Coronary artery (tissue), 2 donors: ENCODE measurements at regions not wholly inside any gene's neighbourhood (a gene's known extent, or its start where the extent isn't known, plus 50 kb on each side); places are given as distances from the start of the nearest gene placed in this dataset.

Experiments
- DNase-seq: peaks from one replicate; pipeline ENCODE4 v3.0.0-alpha.2; 2017; ENCODE audit warnings: low spot score
- H3K27ac ChIP-seq, 2 donors: fragments of 200-600 bp; sonication (generic); one replicate each; pipeline ENCODE4 v1.5.1; 2016 to 2019
- H3K4me3 ChIP-seq: fragments of 200-600 bp; sonication (generic); 2 replicates; pipeline ENCODE4 v1.5.1; 2016; ENCODE audit warnings: mild to moderate bottlenecking, moderate library complexity
- CTCF ChIP-seq: fragments of 200-600 bp; sonication (generic); IDR thresholded peaks from one replicate; pipeline ENCODE4 v1.5.1; 2019; ENCODE audit warnings: antibody characterized with exemption

- no peak for TF ChIP-seq CTCF
- H3K27ac ChIP-seq, result no peak overlapping the region
- DNase-seq, result no peak
- H3K4me3 ChIP-seq, result no peak overlapping the region
These were observed 1183.4 kb upstream of the AUTS2 start for GRCh38 chr7:68414631-68415425.

- no peak overlapping the region for H3K4me3 ChIP-seq
- no peak overlapping the region for H3K27ac ChIP-seq
- no peak for DNase-seq
- no peak for TF ChIP-seq CTCF
These were observed 1181.3 kb upstream of the AUTS2 start for GRCh38 chr7:68417002-68417401.

DNA sequence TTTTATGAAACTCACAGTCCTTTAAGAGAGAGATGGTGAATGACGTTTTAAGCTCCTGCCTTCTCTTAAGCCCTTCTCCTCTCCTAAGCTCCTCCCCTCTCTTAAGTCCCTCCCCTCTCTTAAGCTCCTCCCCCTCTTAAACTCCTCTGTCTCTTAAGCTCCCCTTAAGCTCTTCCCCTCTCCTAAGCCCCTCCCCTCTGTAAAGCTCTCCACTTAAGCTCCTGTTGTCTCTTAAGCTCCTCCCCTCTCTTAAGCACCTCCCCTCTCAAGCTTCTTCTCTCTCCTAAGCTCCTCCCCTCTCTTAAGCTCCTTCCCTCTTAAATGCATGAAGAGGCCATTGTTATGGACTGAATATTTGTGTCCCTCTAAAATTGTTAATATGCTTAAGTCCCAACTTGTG lies 1180.6 kb upstream of the AUTS2 start:
- no peak for DNase-seq
- H3K27ac ChIP-seq, result no peak overlapping the region
- no peak for TF ChIP-seq CTCF
- H3K4me3 ChIP-seq, result no peak overlapping the region

DNA sequence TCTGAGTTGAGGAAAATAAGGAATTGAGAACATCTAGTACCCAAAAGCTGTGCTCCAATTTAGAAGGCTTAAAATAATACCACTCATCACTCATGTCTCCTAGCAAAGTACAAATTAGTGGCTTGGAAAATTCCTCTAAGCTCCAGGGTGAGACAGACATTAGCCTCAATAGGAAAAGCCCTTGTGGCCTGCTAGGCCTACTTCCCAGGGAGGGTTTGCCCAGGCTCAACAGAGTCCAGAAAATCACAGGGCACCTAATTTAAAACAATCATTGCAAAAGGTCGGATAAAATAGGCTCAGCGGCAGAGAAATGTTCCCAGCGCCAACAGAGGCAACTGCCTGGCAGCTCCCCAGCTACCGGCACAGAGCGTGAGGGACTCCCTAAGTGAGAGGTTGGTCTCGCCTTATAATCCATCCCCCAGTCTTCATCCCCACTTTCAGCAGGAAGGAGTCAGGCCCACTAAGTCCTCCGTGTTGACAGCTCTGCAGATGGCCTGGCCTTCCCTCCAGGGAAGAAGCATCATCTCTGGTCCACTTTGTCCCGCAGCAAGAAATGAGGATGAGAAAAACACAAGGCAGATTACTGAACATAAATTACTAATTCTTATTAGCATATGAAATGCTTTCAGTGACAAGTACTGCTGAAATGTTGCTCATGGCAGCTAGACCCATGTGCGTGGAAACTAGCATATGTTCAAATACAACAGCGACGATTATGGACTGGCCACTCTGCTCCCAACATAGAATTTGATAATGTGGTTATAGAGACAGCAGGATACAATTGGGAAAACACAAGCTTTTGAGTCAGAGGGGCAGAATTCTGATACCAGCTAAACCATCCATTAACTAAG lies 1177.7 kb upstream of the AUTS2 start:
- no peak for DNase-seq
- no peak overlapping the region for H3K4me3 ChIP-seq
- no peak for TF ChIP-seq CTCF
- H3K27ac ChIP-seq, result peak overlapping the region; percentile 25 to 80

DNA sequence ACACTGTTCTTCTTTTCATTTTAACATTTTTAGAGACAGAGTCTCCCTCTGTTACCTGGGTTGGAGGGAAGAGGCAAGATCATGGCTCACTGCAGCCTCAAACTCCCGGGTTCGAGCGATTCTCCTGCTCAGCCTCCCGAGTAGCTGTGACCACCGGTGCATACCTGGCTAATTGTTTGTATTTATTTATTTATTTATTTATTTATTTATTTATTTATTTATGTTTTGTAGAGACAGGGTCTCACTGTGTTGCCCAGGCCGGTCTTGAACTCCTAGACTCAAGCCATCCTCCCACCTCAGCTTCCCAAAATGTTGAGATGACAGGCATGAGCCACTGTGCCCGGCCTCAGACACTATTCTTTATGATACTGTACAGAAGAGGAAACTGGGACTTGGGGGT lies 1176.6 kb upstream of the AUTS2 start:
- no peak overlapping the region for H3K27ac ChIP-seq
- H3K4me3 ChIP-seq, result no peak overlapping the region
- DNase-seq, result no peak
- TF ChIP-seq CTCF, result no peak

GRCh38 chr7:68422281-68422680 lies 1176.0 kb upstream of the AUTS2 start:
- Histone ChIP-seq H3K4me3 (no peak overlapping the region), H3K27ac (no peak overlapping the region)
- DNase-seq, result no peak
- TF ChIP-seq CTCF, result no peak
